ENCODE measurements at regions not wholly inside any gene's neighbourhood (a gene's known extent, or its start where the extent isn't known, plus 50 kb on each side); places are given as distances from the start of the nearest gene placed in this dataset.
"Not testable (repeated sequence)": the region's sequence is repeated elsewhere in the genome, so short reads cannot be mapped to it uniquely, and the experiment has no call there.

DNA sequence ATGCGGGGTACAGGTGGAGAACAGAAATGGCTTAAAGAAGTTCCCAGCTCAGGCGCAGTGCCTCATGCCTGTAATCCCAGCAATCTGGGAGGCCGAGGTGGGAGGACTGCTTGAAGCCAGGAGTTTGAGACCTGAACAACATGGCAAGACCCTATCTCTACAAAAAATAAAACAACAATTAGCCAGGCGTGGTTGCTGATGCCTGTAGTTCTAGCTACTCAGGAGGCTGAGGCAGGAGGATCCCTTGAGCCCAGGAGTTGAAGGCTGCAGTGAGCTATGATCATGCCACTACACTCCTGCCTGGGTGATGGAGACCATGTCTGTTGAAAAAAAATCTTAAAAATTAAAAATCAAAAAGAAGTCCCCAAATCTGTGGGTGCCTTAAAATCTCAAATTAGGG is 228.3 kb upstream of the WSB1 start:
- DNase-seq (ENCODE audit: low read depth): no peak

DNA sequence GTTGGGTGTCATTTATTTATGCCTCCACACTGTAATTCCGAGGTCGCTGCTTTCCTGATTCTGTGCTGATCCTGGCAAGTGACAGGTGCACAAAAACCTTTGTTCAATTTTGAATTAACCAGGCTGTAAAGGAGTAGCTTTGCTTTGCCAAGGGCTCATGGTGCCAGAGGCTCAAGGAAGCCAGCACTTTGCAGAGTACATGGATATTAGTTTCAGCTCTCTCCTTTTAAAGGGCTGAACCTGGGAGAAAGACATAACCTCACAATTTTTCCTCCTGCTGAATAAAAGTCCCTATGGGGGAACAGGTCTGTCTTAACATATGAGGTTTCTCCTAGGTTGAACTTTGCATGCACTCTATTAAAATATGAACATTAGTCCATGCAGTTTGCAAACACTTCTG is 227.6 kb upstream of the WSB1 start:
- DNase-seq (ENCODE audit: low read depth): no peak

DNA sequence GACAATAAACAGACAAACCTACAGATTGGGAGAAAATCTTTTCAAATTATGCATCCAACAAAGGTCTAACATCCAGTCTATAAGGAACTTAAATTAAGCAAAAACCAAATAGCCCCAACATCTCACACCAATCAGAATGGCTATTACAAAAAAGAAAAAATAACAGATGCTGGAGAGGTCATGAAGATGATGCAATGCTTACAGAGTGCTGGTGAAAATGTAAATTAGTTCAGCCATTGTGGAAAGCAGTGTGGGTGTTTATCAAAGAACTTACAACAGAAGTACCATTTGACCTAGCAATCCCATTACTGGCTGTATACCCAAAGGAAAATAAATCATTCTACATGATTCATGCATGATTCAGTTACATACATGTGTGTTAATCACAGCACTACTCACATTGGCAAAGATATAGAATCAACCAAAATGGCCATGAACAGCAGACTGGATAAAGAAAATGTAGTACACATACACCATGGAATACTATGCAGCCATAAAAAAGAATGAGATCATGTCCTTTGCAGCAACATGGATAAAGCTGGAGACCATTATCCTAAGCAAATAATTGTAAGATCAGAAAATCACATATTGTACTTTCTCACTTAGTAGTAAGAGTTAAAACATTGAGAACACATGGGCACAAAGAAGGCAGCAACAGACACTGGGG is 223.9 kb upstream of the WSB1 start:
- DNase-seq (ENCODE audit: low read depth): no peak

DNA sequence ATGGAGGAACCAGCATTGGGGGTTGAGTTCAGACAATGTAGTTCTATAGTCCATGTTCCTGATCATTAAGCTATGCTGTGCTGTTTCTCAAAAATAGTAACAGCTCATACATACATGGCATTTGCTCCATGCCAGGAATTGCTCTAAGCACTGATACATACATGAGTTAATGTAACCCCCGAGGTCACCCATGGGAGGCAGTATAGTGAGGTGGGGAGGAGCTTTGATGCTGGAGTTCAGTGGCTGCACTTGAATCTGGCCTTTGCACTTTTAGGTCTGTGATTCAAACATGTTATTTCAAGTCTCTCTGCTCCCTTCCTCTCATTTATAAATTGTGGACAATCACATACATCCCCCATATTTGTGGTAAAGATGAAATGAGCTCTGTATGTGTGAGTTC is 223.1 kb upstream of the WSB1 start:
- DNase-seq (ENCODE audit: low read depth): no peak

- DNase-seq (ENCODE audit: low read depth): no peak
These were observed 221.0 kb upstream of the WSB1 start for GRCh38 chr17:27072885-27073284.

DNA sequence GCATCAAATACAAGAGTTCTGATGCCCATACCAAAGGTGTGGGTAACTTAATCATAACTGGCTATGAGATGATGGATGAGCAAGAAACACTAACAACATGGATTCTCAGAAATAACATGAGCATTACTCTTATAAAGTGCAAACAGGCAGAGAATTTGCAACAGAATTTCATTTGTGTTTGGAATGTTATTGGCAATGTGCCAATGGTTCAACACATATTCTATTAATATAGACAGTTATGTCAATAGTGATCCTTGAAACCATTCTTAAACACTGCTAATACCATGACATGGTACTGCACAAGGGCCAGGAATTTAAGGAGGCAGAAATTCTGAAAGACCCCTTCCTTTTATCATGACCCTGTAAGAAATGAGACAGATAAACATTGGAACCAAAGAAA is 217.1 kb upstream of the WSB1 start:
- DNase-seq (ENCODE audit: low read depth): no peak

DNA sequence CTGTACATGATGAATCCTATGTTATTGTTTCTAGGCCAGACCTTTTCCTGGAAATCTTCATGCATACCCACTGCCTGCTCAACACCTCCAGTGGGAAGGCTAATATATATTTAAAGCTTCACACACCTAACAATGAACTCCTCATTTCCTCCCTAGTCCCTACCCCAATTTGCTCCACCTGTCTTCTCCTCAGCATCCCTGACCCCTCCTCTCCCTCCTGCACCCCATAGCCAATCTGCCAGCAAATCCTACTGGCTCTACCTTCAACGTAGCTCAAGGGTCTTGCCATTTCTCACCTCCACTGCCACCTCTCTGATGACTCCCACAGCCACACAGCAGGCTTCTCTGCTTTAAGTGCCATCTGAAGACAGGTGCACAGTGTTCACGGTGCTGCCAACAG is 215.6 kb upstream of the WSB1 start:
- no peak for DNase-seq (ENCODE audit: low read depth)

DNA sequence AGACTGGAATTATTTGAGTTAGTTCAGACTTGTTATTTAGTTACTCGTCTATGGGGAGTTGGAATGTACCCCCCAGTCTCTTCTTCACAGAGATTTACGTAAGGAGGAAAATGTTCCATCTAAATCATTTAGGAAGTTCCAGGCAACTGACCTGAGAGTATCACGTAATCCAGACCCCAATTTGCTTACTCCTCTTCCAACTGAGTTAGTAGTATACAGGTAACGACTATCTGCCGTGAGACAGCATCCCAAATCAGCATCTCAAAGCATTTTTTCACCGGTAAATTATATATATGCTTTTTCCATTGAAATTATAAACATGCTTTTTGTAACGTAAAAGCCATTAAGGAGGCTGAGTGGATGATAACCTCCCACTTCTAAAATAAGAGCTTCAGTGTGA is 214.3 kb upstream of the WSB1 start:
- no peak for DNase-seq (ENCODE audit: low read depth)

- DNase-seq (ENCODE audit: low read depth): no peak
These were observed 212.8 kb upstream of the WSB1 start for GRCh38 chr17:27081002-27081638.

GRCh38 chr17:27082023-27082774 is 211.7 kb upstream of the WSB1 start:
- no peak for DNase-seq (ENCODE audit: low read depth)

DNA sequence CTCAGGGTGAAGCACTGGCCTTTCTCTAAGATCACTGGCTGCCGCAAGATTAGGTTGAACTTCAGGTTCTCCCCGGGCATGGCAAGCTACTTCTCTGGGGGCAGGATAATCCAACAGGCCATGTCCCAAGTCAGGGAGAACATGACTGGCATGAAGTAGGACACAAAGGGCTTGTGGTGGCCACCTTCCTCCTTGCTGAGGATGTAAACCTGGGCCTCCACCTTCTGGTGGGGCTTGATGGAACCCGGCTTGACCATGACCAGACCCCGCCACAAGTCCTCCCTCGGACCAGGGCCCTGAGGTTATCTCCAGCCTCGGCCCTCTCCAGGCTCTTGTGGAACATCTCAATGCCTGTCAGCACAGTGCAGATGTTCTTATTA is 211.1 kb upstream of the WSB1 start:
- no peak for DNase-seq (ENCODE audit: low read depth)

GRCh38 chr17:27083408-27084185 is 210.3 kb upstream of the WSB1 start:
- DNase-seq (ENCODE audit: low read depth): no peak

GRCh38 chr17:27085517-27085916 is 208.4 kb upstream of the WSB1 start:
- DNase-seq (ENCODE audit: low read depth): no peak

DNA sequence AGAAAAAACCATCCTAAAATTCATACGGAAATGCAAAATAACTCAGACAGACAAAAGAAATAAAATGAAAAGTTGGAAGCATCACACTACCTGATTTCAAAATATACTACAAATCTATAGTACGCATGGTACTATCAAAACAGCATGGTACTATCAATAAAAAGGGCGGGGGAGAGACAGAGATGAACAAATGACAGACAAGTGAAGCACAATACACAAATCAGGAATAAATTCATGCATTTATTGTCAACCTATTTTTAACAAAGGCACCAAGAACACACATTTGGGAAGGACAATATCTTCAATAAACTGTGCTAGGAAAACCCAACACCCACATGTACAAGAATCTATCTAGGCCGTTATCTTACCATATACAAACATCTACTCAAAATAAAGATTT is 207.4 kb upstream of the WSB1 start:
- no peak for DNase-seq (ENCODE audit: low read depth)

- no peak for DNase-seq (ENCODE audit: low read depth)
These were observed 205.8 kb upstream of the WSB1 start for GRCh38 chr17:27087935-27088766.

DNA sequence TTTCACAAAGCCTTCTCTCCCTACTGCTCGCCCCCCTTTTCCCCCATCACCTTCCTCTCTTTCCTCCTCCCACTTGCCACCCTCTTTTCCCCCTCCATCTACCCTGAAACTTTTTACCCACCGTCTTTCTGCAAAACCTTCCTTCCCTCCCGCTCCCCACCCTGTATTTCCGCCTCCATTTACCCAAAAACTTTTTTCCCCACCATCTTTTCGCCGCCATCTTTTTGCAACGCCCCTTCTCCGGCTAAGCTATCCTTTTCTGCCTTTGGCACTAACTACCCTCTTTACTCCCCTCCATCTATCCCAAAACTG is 205.2 kb upstream of the WSB1 start:
- no peak for DNase-seq (ENCODE audit: low read depth)

DNA sequence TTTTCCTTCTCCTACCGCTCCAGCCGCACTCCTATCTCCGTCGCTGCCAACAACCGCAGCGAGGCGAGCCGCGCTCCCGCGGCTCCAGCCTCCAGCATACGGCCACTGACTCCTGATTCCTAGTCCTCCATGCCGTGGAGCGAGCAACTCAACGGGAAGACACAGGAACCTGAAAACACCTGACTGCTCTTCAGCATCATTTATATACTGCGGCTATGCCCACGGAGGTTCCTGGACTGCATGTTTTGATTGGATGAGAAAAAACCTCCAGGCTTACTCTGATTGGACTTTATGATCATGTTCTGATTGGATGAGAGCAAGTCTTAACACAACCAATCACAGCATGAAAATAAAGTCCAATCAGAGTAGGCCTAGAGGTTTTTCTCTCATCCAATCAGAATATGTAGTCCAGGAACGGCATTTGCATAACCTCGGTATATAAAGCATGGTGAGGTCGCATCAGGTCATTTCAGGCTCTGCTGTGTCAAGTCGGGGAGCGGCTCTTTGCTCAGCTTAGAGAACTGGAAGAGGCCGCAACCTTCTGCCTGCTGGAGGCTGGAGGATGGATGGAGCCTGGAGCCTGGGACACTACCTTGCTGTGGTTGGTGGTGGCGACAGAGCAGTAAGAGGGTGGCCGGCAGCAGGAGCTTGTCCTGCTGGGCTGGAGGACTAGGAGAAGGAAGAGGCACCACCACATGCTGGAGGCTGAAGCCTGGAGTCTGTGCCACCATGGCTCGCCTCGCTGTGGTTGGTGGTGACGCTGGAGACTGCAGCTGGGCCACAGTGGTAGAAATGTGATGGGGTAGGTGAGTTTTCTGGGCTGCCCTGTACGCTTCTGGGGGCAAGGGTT is 204.6 kb upstream of the WSB1 start:
- not testable (repeated sequence) for DNase-seq (ENCODE audit: low read depth)

DNA sequence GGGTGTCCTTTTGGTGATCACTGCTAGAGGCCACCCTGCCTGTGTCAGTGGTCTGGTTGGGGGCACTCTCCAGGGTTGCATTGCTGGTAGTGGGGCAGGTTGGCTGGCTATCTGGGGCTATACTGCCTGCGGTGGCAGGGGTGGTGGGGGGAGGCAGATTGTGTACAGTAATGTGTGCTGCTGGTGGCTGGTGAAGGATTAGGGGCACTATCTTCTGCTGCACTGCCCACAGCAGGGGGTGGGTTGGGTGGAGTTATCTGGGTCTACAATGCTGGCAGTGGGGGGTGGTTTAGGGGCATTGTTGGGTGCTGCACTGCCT is 204.0 kb upstream of the WSB1 start:
- no peak for DNase-seq (ENCODE audit: low read depth)

GRCh38 chr17:27090450-27091042 is 203.4 kb upstream of the WSB1 start:
- not testable (repeated sequence) for DNase-seq (ENCODE audit: low read depth)

DNA sequence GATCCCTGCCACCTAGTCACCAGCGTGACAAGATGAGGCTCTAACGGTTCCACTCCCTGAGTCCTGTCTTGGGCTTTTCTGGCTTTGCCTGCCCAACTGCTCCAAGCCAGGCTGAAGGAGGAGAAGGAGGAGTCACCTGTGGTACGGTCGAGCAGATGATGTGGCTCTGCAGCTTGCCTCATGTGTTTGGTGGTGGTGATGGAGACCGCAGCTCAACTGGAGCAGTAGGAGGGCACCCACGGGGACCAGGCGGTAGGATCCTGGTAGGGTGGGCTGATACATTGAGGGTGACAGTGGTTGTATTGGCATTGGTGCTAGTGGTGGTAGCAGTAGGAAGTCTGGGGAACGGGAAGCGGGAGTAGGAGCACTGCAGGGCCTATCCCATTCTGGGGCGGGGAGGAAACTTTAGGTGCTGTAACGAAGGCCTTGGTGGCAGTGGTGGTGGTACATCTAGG is 202.8 kb upstream of the WSB1 start:
- no peak for DNase-seq (ENCODE audit: low read depth)

GRCh38 chr17:27094179-27094578 is 199.7 kb upstream of the WSB1 start:
- not testable (repeated sequence) for DNase-seq (ENCODE audit: low read depth)

All from GM04503 (cell line).